22Rv1 (cell line): ENCODE measurements at regions not wholly inside any gene's neighbourhood (a gene's known extent, or its start where the extent isn't known, plus 50 kb on each side); places are given as distances from the start of the nearest gene placed in this dataset.

Experiments used
- H3K27ac ChIP-seq: fragments of 450-650 bp; 2 replicates; pipeline ENCODE4 v1.5.1; 2017
- CTCF ChIP-seq: fragments of 450-650 bp; IDR thresholded peaks from 2 replicates; pipeline ENCODE4 v1.5.1; 2017; ENCODE audit warnings: mild to moderate bottlenecking
- ZFX ChIP-seq: fragments of 450-650 bp; IDR thresholded peaks from 2 replicates; pipeline ENCODE4 v1.6.1; 2017; ENCODE audit warnings: antibody characterized with exemption, borderline replicate concordance

DNA sequence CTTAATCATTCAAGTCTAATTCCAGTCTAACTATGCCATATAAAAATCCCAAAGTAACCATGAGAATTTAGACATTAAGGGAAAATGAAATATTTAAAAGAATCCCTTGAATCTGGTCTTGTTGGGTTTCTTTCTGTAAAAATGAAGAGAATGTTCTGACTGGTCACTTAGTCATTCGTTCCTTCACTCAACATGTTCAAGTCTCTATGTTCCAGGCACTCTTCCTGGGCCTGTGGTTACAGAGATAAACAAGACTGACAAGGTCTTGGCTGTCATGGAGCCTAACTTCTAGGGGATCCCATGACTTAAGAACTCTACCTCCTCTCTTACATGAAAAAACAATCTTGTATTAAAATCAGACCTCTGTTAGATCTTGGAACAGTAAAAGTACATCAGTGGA, 638.6 kb upstream of the TBL1XR1 start:
- TF ChIP-seq ZFX = no peak
- TF ChIP-seq CTCF = no peak
- H3K27ac ChIP-seq = no peak overlapping the region

DNA sequence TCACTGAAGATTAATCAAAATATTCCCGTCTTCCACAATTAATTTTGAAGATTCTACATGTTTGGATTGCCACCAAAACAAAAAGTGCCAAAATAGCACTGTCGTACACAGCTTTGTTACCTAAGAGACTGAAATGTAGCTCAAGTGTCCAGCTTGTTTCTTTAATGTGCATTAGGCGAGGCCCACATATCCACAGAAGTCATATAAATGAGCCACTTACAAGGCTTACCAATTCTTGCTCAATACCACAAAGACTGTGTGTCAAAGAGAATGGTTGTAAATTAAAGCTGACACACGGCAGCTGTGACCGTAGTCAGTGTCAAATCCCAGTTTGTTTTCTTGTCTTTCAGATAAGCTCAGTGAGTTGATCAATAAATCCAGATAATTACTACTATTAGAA, 639.4 kb upstream of the TBL1XR1 start:
- no peak overlapping the region for H3K27ac ChIP-seq
- no peak for TF ChIP-seq CTCF
- no peak for TF ChIP-seq ZFX

- no peak overlapping the region for H3K27ac ChIP-seq
- TF ChIP-seq CTCF = no peak
- no peak for TF ChIP-seq ZFX
These were observed 640.8 kb upstream of the TBL1XR1 start for GRCh38 chr3:177837951-177838655.

DNA sequence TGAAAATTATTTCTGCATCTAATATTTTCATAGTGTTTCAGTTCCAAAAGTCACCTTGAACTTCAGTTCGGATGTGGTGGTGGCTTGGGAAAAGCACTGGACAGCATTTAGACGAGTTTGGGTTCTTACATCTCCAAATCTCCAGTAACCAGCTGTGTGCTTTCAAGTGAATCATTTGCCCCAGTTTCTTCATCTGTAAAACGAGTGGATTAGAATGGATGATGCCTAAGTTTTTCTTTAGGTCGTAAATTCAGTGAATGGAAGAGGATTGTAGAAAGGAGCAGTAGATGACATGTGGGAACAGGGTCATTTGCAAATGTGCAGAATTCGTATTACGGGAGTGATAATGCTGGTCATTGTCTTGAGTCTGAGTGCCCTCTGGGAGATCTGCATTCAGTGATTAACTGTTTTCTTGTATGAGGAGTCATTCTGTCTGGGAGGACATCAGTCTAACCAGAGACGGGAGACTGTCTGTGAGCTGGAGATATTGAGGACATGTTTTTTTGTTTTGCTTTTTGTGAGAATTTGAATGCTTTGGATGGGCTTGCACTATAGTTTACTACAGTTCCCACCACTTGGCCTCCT, 641.6 kb upstream of the TBL1XR1 start:
- TF ChIP-seq ZFX (no peak), CTCF (no peak)
- no peak overlapping the region for H3K27ac ChIP-seq

GRCh38 chr3:177842302-177842701, 645.0 kb upstream of the TBL1XR1 start:
- no peak overlapping the region for H3K27ac ChIP-seq
- TF ChIP-seq ZFX (no peak), CTCF (no peak)

GRCh38 chr3:177842743-177843734, 645.8 kb upstream of the TBL1XR1 start:
- no peak overlapping the region for H3K27ac ChIP-seq
- TF ChIP-seq ZFX (no peak), CTCF (no peak)
